Posterior vena cava (tissue), 2 donors: ENCODE measurements at regions not wholly inside any gene's neighbourhood (a gene's known extent, or its start where the extent isn't known, plus 50 kb on each side); places are given as distances from the start of the nearest gene placed in this dataset.
"Not testable (repeated sequence)": the region's sequence is repeated elsewhere in the genome, so short reads cannot be mapped to it uniquely, and the experiment has no call there.

Source experiments
- DNase-seq: peaks from one replicate; pipeline ENCODE4 v3.0.0-alpha.2; 2020; ENCODE audit warnings: low spot score
- intact Hi-C, 2 donors: fragments of 100-400 bp; cut with DNase I; formaldehyde crosslinking; loops; one replicate each; pipeline versions ENCODE4 v1.14.1 to v1.14.2; 2022 to 2023
- donor health status: DM: yes; HTN: yes; CAD: no.
- donor health status: DM: yes; HTN: yes; CAD: no.

GRCh38 chr5:36505021-36505420 lies 101.4 kb upstream of the SLC1A3 start:
- no peak for DNase-seq
- intact Hi-C loops: no loop called here

GRCh38 chr5:36507332-36507952 lies 99.0 kb upstream of the SLC1A3 start:
- peak; percentile 92 for DNase-seq
- intact Hi-C loops: no loop called here

- intact Hi-C loops: not testable (repeated sequence)
Measured at GRCh38 chr5:36508331-36508730, 98.1 kb upstream of the SLC1A3 start.

GRCh38 chr5:36513647-36514046 lies 92.8 kb upstream of the SLC1A3 start:
- intact Hi-C loops, DNase-seq: not testable (repeated sequence)

More at GRCh38 chr5:36508331-36508730, 98.1 kb upstream of the SLC1A3 start:
- DNase-seq: not testable (repeated sequence)

GRCh38 chr5:36519881-36520280 lies 86.5 kb upstream of the SLC1A3 start:
- intact Hi-C loops: no loop called here

GRCh38 chr5:36521219-36521618 lies 85.2 kb upstream of the SLC1A3 start:
- intact Hi-C loops: no loop called here
- no peak for DNase-seq

More at GRCh38 chr5:36519881-36520280, 86.5 kb upstream of the SLC1A3 start:
- DNase-seq: no peak

GRCh38 chr5:36521838-36522745 lies 84.3 kb upstream of the SLC1A3 start:
- DNase-seq: no peak
- intact Hi-C loops: no loop called here

- intact Hi-C loops: no loop called here
Measured at GRCh38 chr5:36522746-36523065, 83.7 kb upstream of the SLC1A3 start.

GRCh38 chr5:36523450-36523849 lies 83.0 kb upstream of the SLC1A3 start:
- intact Hi-C loops: no loop called here
- no peak for DNase-seq

More at GRCh38 chr5:36522746-36523065, 83.7 kb upstream of the SLC1A3 start:
- no peak for DNase-seq

- no peak for DNase-seq
- intact Hi-C loops: no loop called here
Measured at GRCh38 chr5:36523926-36524325, 82.5 kb upstream of the SLC1A3 start.

- intact Hi-C loops: no loop called here
- DNase-seq: no peak
Measured at GRCh38 chr5:36526537-36526936, 79.9 kb upstream of the SLC1A3 start.

GRCh38 chr5:36528588-36528987 lies 77.8 kb upstream of the SLC1A3 start:
- intact Hi-C loops: no loop called here
- no peak for DNase-seq

GRCh38 chr5:36529142-36529541 lies 77.3 kb upstream of the SLC1A3 start:
- intact Hi-C loops: no loop called here
- no peak for DNase-seq

GRCh38 chr5:36530215-36530614 lies 76.2 kb upstream of the SLC1A3 start:
- no peak for DNase-seq
- intact Hi-C loops: no loop called here

- no peak for DNase-seq
- intact Hi-C loops: no loop called here
Measured at GRCh38 chr5:36531401-36531800, 75.0 kb upstream of the SLC1A3 start.

- DNase-seq: no peak
- intact Hi-C loops: no loop called here
Measured at GRCh38 chr5:36535378-36535777, 71.0 kb upstream of the SLC1A3 start.

- DNase-seq: no peak
- intact Hi-C loops: no loop called here
Measured at GRCh38 chr5:36535859-36536615, 70.4 kb upstream of the SLC1A3 start.

GRCh38 chr5:36536616-36537005 lies 69.8 kb upstream of the SLC1A3 start:
- intact Hi-C loops: no loop called here

GRCh38 chr5:36537724-36538123 lies 68.7 kb upstream of the SLC1A3 start:
- intact Hi-C loops: no loop called here
- DNase-seq: no peak

More at GRCh38 chr5:36536616-36537005, 69.8 kb upstream of the SLC1A3 start:
- DNase-seq: no peak
